SK-N-MC (cell line): ENCODE measurements at regions not wholly inside any gene's neighbourhood (a gene's known extent, or its start where the extent isn't known, plus 50 kb on each side); places are given as distances from the start of the nearest gene placed in this dataset.

ENCODE experiments used
- EZH2 ChIP-seq: fragments of 200-600 bp; sonication (generic); IDR thresholded peaks from one replicate; pipeline ENCODE4 v1.6.1; 2017; ENCODE audit warnings: antibody characterized with exemption
- POLR2AphosphoS5 ChIP-seq: IDR thresholded peaks from 2 replicates; pipeline ENCODE4 v1.6.1; 2012; ENCODE audit warnings: mild to moderate bottlenecking, low read depth, low read length, borderline replicate concordance

DNA sequence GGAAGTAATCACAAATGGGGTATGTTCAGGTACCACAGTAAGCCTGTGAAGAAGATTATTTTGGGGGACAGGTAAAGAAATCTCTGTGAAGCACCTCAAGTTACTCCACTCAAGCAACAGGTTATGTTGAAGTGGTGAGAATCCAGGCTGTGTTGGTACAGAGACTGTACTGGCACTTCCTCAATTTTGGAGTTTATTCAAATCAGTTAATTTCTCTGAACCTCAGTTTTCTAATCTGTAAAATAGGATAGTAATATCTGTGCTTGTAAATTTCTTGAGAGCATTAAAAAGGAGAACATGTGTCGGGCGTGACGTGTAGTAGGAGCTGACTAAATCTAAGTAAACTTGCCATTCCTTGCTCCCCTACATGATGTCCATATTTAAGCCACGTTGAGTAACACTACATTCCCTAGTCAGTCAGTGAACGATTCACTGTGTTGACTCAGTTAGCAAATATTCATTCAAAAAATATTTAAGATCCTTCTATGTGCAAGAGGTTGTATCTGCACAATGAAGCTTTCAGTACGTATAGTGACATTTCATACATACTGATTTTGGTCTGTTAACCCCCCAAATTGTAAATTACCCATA lies 504.2 kb downstream of the ZEB2 start:
- TF ChIP-seq EZH2 (no peak), POLR2AphosphoS5 (no peak)
